HG02870 (cell line): ENCODE measurements at regions not wholly inside any gene's neighbourhood (a gene's known extent, or its start where the extent isn't known, plus 50 kb on each side); places are given as distances from the start of the nearest gene placed in this dataset.

Experiments
- ATAC-seq: cut with Tn5 transposase; IDR thresholded peaks from one replicate; pipeline ENCODE4 v1.9.1; 2021; ENCODE audit warnings: mild to moderate bottlenecking, moderate library complexity; ENCODE audit not compliant: unreplicated experiment

DNA sequence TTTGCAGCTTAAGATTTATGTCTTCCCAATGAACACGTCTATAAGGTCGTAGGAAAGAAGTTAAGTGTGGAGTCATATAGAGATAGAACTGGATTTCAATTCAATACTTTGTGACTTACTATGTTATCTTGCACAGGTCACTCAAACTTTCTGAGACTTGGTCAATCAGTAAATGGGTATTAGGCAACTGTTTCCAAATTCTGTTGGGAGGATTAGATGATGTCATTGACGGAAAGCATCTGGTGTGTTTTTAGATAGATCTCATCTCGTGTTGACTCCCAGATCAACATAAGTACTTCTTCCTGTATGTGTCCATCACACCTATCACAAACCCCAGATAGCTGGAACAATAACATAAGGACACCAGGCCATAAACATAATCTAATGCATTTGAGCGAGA is 771.1 kb upstream of the FANCL start:
- ATAC-seq, result no peak

DNA sequence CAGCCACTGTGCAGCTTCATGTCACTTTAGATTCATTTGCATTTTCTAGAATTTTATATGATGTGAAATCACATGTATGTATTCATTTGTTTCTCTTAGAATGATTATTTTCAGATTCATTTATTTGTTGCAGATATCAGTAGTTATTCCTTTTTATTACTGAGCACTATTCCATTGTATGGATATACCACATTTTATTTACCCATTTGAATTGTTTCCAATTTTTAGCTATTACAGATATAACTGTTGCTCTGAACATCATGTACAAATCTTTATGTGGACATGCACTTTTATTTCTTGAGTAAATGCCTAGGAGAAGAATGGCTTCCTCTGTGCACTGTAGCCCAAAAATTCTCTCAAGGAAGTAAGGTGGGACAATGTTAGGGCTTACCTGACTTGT is 767.8 kb upstream of the FANCL start:
- no peak for ATAC-seq

DNA sequence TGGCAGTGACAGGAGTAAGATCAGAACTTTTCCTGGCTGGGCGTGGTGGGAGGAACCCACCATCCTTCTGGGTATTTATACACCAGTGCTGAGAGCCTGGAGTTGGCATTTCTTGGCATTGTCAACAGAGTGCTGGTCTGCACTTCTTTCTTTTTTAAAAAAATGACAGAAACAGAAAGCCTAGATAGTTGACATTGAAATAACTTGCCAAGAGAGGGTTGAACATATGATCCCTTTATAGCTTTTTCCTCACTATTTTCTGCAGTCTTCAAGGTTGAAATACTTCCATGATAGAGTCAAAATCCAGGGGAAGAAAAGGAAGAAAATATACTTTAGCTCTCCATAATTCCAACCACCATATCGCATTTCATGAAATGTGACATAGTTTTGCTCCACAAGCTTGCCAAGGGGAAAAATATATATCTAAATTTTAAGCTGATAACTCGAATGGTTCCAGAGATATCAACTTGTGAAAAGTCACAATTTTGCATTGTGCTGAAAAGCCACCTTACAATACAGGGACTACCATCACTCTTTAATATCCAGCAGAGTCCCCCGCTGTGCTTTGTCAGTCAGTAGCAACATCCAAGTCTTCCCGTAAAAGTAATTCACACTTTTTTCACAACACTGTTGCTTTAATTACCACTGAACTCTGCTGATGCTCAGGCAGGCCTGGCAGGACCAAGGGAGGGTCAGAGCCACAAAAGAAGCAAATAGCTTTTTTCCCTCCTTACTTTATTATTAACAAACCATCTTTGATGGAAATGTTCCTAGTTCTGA is 764.9 kb upstream of the FANCL start:
- no peak for ATAC-seq

DNA sequence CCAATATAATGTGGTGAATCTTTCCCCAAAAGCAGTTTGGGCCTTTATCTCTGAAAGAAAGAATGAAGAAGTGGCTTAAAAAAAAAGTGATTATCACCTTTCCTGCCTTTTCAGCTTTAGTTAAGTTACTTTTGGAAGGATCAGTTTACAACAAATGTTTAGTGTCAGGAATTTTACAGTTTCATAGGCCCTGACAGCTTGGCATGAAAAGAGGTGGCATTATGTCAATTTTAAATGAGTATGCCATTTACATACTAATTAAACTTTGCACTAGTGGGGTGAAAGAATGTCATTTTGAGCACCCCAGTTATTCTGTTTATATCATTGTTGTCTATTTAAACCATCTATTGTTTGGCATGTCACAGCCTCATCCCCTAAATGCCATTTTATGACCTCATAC is 763.5 kb upstream of the FANCL start:
- ATAC-seq, result no peak

DNA sequence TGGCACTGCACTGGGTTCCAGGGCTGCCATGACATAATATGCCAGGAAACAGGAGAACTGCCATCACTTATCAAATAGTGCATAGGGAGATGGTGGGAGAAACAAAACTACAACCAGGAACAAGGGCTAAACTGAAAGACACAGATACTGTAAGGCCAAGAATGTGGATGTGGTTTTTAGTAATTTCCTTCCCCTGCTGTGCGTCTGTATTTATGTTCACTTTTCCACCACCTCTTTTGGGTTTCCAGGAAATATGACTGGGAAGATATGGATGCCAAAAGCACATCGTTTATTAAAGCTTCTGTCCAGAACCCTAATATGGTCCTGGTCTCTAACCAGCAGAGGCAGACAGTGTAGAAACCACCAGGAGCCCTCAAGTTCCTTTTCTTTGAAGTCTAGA is 759.7 kb upstream of the FANCL start:
- ATAC-seq, result no peak

DNA sequence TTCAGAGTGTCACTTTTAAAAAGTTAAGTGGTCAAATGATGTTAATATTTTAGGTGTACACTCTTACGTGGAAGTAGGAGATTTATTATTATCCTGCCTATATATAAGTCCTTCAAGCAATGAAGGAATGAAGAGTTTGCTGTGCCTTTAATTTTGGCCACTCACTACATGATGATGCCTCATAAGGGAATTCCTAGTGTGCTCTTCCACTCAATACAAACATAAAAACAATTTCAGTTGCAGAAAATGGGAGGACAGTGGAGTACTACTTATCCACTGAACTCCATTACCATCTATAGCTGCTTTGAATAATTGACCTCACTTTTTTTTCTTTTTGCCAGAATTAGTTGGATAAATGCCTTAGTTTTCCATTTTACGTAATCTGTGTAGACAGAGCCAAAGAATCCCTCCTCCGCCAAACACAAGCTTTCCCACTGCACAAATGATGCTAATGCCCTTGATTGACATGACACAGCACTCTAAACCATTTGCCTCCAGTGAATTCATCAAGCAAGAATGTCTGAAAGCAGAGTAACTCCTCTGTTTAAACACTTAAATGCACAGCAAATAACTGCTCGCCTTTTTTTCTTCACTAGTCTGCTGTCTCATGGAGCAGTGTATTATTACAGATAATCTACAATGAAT is 751.1 kb upstream of the FANCL start:
- ATAC-seq, result no peak

DNA sequence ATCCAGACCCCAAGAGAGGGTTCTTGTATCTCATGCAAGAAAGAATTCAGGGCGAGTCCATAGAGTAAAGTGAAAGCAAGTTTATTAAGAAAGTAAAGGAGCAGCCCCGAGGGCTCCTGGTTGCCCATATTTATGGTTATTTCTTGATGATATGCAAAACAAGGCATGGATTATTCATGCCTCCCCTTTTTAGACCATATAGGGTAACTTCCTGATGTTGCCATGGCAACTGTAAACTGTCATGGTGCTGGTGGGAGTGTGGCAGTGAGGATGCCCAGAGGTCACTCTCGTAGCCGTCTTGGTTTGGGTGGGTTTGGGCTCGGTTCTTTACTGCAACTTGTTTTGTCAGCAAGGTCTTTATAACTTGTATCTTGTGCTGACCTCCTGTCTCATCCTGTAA is 750.2 kb upstream of the FANCL start:
- ATAC-seq, result no peak

DNA sequence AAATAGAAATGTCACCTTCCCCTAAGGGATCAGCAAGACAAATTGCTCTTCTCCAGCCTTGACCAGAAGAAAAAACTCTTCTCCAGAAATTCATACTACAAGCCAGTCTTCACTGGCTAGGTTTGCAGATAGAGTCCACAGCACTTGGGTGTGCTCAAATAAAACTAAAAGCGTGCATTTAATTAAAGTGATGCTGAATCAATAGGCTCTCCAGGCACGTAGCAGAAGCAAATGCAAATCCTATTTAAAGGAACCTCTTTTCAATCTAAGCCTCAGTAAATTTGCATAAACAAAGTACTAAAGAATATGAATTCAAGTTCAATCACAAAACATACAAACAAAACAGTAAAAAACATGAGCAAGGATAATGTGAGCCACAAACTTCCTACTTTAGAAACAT is 744.4 kb upstream of the FANCL start:
- no peak for ATAC-seq

DNA sequence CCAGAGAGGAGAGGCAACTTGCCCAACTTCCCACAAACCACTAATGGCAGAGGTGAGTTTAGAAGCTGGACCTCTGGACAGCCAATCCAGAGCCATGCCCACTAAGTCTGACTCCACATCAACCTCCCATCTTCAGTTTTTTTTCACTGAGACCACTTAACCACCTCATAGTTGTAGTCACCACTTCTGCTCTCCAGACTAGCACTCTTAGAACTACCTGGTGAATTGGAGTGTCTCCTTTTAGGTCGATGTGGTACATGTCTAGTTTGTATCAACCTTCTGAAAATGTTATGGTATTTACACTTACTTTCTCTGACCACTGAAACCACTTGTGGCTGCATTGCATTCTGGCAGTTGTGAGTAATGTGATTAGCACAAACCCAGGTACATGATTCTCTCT is 743.6 kb upstream of the FANCL start:
- peak; percentile 78 for ATAC-seq

DNA sequence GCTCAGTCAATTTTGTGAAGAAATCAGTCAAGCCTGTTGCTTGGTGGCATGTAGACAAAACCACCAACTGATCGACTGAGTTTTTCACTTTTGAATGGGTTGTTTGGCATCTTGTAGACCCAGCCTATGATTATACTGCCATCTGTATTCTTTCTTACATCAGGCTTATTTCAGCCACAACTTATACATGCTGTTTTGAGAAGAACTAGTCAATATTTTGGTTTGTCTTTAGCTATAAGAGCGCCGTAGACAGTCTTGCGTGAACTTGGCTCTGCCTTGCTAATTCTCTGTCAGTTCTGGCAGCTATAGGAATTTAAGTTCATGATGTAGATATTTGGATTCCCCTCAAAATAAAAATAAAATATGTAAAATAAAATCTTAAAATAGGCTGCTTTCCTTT is 742.0 kb upstream of the FANCL start:
- no peak for ATAC-seq

DNA sequence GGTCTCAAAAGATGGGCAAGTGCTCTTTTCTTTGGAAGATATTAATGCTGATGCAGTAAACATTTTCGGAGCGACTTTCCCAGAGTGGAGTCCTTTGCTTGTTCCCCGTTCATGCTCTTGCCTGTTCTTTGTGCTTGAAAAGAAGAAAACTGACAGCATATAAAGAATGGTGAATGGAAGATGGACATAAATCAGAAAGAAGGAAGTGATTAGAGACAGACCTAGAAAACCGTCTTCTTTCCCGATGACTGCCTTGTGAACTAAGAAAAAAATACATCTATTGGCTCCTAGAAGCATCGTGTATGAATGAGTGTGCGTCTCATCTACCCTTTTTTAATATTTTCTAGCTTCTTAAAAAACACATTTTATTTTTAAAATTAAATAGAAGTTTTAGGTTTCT is 740.1 kb upstream of the FANCL start:
- ATAC-seq, result no peak

DNA sequence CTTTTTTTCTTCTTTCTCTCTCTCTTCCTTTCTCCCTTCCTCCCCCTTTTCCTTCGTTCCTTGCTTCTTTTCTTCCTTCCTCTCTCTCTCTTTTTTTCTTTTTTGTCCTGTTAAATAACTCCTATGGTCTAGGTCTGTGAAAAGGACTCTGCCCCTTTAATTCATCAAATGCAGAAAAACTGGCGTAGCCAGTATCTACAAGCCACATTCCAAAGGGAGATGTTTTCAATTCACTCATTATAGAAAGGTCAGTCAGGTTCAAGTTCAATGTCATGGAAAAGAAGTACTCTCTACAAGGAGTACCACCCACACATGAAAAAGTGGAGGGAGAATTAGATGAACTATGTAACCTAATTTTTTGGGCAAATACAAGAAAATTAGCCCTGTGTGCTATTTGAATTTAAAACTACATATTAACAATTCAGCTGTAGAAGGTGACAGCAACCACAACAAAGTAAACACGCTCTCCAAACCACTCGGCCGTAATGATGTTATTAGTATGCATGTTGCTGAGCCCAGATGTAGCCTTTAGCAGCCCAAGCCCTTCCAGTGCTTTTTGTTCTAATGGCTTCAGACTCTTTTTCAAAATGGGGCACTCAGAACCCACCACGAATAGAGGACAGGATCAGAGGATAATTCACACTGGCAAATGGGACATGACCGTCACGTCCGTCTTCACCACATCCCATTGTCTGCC is 735.4 kb upstream of the FANCL start:
- no peak for ATAC-seq

DNA sequence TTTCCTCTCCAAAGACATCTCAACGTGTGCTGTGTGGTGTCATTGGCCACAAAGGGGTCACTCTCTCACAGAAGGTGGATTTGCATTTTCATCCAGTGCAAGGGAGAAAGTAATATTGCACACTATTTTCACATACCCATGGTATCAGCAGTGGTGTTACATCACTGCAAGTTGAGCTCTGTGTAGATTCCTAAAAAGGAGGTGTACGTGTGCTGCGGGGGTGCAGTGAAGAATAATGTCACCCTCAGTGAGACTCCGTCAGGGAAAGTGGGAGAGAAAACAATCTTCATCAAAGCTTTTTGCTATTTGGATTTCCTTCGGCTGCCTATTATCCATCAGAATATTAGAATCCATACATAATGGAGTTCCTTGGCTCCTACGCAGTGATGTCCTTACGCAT is 733.8 kb upstream of the FANCL start:
- ATAC-seq, result no peak

DNA sequence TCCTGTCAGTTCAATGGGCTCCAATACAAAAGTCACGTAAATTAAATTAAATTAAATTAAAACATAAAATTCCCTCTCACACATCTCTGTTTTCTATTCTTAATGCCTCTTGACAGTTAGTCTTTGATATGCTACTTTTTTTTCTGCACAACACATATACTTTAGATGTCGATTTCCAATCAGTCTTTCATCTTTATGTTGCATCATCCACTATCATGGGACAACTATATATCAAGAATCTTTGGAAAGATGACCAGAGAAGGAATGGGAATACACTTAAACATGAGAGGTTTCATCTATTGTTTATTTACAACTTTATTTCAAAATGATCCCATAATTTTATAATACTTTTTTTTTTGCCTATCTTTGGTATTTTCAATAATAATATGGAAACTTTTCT is 733.3 kb upstream of the FANCL start:
- ATAC-seq, result no peak

DNA sequence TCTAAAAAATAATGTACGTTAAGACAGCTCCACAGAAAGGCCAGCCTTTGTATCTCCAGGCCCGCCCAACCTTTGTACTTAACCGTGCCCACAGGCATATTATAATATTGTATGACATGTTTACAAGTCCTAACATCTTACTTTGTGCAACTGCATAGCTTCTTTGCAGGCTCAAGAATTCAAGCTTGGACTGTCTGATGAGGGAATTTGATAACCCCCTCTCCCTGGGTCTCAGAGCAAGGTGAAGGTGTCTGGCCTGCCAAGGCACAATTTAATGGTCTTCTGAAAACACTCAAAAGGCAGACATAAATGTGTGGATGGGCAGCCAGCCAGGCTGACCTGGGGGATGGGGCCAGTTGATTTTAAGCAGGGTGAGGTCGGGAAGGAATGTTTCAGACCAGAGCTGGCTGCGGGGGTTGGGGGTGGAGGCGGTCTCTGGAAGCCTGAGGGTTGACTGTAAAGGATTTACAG is 732.7 kb upstream of the FANCL start:
- ATAC-seq, result no peak

DNA sequence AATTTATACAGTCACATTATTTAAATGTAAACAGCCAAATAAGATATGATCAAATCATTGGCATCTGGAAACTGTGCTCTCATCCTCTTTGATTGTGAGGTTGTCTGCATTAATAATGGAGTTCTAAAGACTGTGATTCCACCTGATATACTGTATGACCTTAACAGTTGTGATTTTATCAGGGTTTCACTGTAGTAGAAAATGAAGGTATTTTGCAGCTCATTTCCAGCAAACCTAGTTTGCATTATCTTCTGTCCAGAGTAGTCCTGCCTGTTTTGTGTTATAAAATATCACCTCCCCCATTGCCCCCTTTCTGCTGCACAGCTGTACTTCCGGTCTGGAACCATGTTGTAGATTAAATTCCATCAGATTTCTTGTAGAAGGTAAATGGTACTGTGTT is 731.6 kb upstream of the FANCL start:
- no peak for ATAC-seq

DNA sequence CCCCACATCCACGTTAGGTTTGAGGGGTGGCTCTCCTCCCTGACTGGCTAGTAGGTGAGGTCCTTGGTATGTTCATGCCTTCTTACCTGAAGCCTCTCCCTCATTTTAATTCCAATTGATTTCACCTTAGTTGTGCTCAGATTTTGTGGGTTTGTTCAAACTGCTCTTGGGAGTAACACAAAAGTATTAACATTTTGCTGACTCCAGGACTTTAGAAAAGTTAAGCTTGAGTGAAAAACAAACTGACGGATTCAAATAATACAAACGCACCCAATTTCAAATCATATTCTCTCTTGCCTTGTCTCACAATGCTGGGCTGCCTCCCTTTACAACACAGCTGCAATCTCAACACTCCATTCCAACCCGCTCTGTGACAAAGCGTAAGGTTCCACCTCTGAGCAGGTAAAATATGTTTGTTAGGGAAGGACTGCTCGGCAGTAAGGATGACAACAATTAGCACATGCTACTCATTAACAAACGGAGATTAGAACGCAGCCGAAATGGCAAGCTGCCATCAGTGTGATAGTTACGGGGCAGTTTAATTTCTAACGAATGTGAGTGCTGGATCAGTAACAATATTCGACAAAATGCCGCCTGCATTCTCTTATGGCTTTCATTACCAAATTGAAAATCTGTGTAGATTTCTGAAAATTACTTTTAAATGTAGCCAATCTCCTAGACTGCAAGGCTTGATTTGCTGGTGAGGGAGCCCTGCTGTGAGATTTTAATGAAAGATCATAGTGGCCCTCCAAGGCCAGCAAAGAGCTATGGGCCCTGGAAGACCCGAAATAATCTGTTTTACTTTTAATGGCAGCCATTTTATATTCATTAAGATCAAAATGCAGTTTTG is 730.6 kb upstream of the FANCL start:
- ATAC-seq, result no peak

DNA sequence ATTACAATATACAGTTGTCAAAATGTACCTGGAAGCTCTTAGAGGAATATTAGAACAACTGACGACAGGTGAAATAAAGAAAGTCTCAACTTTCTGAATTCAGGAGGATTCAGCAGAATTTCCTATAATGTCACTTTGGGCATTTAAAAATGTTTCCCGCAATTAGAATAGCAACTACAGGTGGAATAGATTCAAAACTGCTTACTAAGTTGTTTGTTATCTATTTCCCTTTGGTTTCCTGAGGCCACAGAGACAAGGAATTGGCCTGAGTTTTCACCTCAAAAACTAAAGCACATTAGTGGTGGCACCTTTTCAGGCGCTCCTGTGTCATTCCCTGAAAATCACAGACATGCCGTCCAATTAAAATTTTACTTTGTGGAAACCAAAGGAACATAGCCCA is 729.2 kb upstream of the FANCL start:
- no peak for ATAC-seq

DNA sequence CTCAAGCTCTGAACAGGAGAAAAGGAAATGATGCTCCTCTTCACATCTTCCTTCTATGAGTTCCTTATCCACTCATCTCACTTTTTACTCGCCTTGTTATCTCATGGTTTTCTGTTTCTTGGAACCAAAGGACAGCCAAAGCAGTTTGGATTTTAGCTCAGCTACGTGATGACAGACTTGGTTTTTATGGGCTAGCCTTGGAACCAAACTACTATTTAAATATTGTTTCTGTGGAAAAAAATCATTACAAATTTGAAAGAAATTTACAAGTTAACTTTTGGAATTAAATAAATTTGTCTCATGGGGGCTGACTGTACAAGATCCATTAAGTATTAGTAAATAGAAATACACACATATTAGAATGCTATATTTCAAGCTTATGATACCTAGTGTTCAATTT is 727.8 kb upstream of the FANCL start:
- ATAC-seq, result no peak

DNA sequence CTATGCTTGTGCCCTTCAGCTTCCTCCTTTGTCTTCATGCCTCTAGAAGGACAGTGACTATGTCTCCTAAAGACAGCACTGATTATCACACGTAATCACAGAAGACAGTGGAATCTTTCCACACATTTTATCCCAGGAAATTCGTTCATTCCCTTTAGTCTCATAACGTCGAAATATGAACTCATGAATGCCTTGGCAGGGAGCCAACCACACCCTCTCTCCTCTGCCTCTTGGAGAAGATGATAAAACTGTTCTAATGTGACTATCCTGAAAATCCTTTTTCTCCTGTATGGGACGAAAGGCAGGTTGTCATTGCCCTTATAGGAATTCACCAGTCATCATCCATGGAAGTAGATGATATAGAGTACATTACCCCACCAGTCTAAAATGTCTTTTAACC is 726.6 kb upstream of the FANCL start:
- ATAC-seq, result no peak

DNA sequence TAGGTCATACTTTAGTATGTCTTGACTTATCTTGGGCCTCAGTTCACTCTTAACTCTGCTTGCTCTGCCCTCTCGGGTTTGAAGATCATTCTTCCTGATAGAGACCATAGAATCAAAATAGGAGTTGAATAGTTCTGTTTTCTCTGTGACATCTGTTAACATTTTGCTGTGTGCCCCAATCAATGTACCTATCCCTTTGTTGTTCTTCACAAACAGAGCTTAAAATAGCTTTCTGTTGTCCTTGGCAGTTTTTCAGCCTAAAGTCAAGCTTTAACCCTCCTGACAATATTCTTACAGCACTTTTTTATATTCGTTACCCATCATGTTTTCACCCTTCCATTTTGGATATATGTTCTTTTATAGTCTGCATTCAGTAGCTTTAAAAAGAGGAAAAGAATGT is 724.5 kb upstream of the FANCL start:
- no peak for ATAC-seq
